SK-N-MC (cell line): ENCODE measurements at regions not wholly inside any gene's neighbourhood (a gene's known extent, or its start where the extent isn't known, plus 50 kb on each side); places are given as distances from the start of the nearest gene placed in this dataset.

Experiments used
- DNase-seq: peaks from one replicate; pipeline ENCODE4 v3.0.0-alpha.2; 2011; ENCODE audit warnings: low read depth, low spot score
- H3K27ac ChIP-seq: fragments of 200-600 bp; sonication (generic); 2 replicates; pipeline ENCODE4 v1.5.1; 2016; ENCODE audit warnings: mixed run types
- H3K36me3 ChIP-seq: fragments of 200-600 bp; sonication (generic); 2 replicates; pipeline ENCODE4 v1.6.1; 2017; ENCODE audit warnings: antibody characterized with exemption, low read length, mixed read lengths; ENCODE audit not compliant: insufficient read depth
- H3K4me3 ChIP-seq: fragments of 200-600 bp; sonication (generic); 2 replicates; pipeline ENCODE4 v1.5.1; 2016
- H3K9ac ChIP-seq: fragments of 200-600 bp; sonication (generic); 2 replicates; pipeline ENCODE4 v1.8.0; 2017; ENCODE audit warnings: mixed run types, mixed read lengths; ENCODE audit not compliant: insufficient read length
- H3K9me3 ChIP-seq: fragments of 200-600 bp; sonication (generic); 2 replicates; pipeline ENCODE4 v1.6.1; 2017; ENCODE audit warnings: low read depth, mild to moderate bottlenecking, antibody characterized with exemption, low read length, moderate library complexity, mixed read lengths
- EZH2 ChIP-seq: fragments of 200-600 bp; sonication (generic); IDR thresholded peaks from one replicate; pipeline ENCODE4 v1.6.1; 2017; ENCODE audit warnings: antibody characterized with exemption
- FOXP2 ChIP-seq: optimal IDR thresholded peaks from 2 replicates; pipeline ENCODE3; 2011; ENCODE audit warnings: mild to moderate bottlenecking, moderate library complexity; ENCODE audit not compliant: insufficient read depth; ENCODE audit errors: extremely low read length, control extremely low read depth
- POLR2AphosphoS5 ChIP-seq: IDR thresholded peaks from 2 replicates; pipeline ENCODE4 v1.6.1; 2012; ENCODE audit warnings: mild to moderate bottlenecking, low read depth, low read length, borderline replicate concordance

GRCh38 chr6:132931936-132932514, 117.7 kb downstream of the RPS12 start:
- H3K27ac ChIP-seq: no peak overlapping the region
- no peaks in the 10 kb centered on the region for H3K36me3 ChIP-seq
- H3K9me3 ChIP-seq: no peaks in the 10 kb centered on the region
- no peak overlapping the region for H3K4me3 ChIP-seq
- no peak overlapping the region for H3K9ac ChIP-seq
- TF ChIP-seq EZH2: no peak
- no peak for TF ChIP-seq FOXP2
- DNase-seq: no peak

GRCh38 chr6:132932588-132932987, 118.2 kb downstream of the RPS12 start:
- DNase-seq: no peak
- Histone ChIP-seq H3K4me3 (no peak overlapping the region), H3K36me3 (no peaks in the 10 kb centered on the region), H3K9me3 (no peaks in the 10 kb centered on the region), H3K9ac (no peak overlapping the region), H3K27ac (no peak overlapping the region)
- TF ChIP-seq POLR2AphosphoS5 (no peak), EZH2 (no peak), FOXP2 (no peak)

- DNase-seq: no peak
- Histone ChIP-seq H3K27ac (no peak overlapping the region), H3K9me3 (no peaks in the 10 kb centered on the region), H3K4me3 (no peak overlapping the region), H3K36me3 (no peaks in the 10 kb centered on the region), H3K9ac (no peak overlapping the region)
- TF ChIP-seq POLR2AphosphoS5: no peak
- TF ChIP-seq FOXP2: no peak
- no peak for TF ChIP-seq EZH2
Measured at GRCh38 chr6:132933090-132933489, 118.7 kb downstream of the RPS12 start.

- Histone ChIP-seq H3K9ac (no peak overlapping the region), H3K4me3 (no peak overlapping the region), H3K27ac (no peak overlapping the region), H3K9me3 (no peaks in the 10 kb centered on the region), H3K36me3 (no peaks in the 10 kb centered on the region)
- TF ChIP-seq EZH2: no peak
- TF ChIP-seq FOXP2: no peak
- no peak for TF ChIP-seq POLR2AphosphoS5
- DNase-seq: no peak
Measured at GRCh38 chr6:132934496-132934895, 120.1 kb downstream of the RPS12 start.

GRCh38 chr6:132936646-132937045, 122.3 kb downstream of the RPS12 start:
- DNase-seq: no peak
- no peak overlapping the region for H3K27ac ChIP-seq
- no peak for TF ChIP-seq POLR2AphosphoS5
- no peak for TF ChIP-seq FOXP2
- no peak for TF ChIP-seq EZH2

GRCh38 chr6:132937466-132937906, 123.1 kb downstream of the RPS12 start:
- Histone ChIP-seq H3K9me3 (no peaks in the 10 kb centered on the region), H3K4me3 (no peak overlapping the region), H3K36me3 (no peaks in the 10 kb centered on the region), H3K27ac (no peak overlapping the region), H3K9ac (no peak overlapping the region)
- TF ChIP-seq POLR2AphosphoS5: no peak
- no peak for TF ChIP-seq FOXP2
- TF ChIP-seq EZH2: no peak
- peak; percentile 28 for DNase-seq

More at GRCh38 chr6:132936646-132937045, 122.3 kb downstream of the RPS12 start:
- Histone ChIP-seq H3K36me3 (no peaks in the 10 kb centered on the region), H3K4me3 (no peak overlapping the region), H3K9me3 (no peaks in the 10 kb centered on the region), H3K9ac (peak overlapping the region; percentile 23)

GRCh38 chr6:132948889-132949288, 134.5 kb downstream of the RPS12 start:
- Histone ChIP-seq H3K9me3 (no peaks in the 10 kb centered on the region), H3K9ac (no peak overlapping the region), H3K4me3 (no peak overlapping the region), H3K27ac (no peak overlapping the region), H3K36me3 (no peaks in the 10 kb centered on the region)
- TF ChIP-seq FOXP2 (no peak), EZH2 (no peak), POLR2AphosphoS5 (no peak)
- no peak for DNase-seq

GRCh38 chr6:132950566-132950965, 136.2 kb downstream of the RPS12 start:
- no peak overlapping the region for H3K4me3 ChIP-seq
- H3K36me3 ChIP-seq: no peaks in the 10 kb centered on the region
- TF ChIP-seq EZH2: no peak
- TF ChIP-seq FOXP2: no peak
- no peaks in the 10 kb centered on the region for H3K9me3 ChIP-seq
- no peak overlapping the region for H3K9ac ChIP-seq
- no peak overlapping the region for H3K27ac ChIP-seq
- no peak for DNase-seq
